Ishikawa (cell line): ENCODE measurements at regions not wholly inside any gene's neighbourhood (a gene's known extent, or its start where the extent isn't known, plus 50 kb on each side); places are given as distances from the start of the nearest gene placed in this dataset.

Experiments
- CEBPB ChIP-seq: IDR thresholded peaks from 2 replicates; pipeline ENCODE4 v1.6.1; 2012
- NFIC ChIP-seq: IDR thresholded peaks from 2 replicates; pipeline ENCODE4 v1.6.1; 2012
- RAD21 ChIP-seq: IDR thresholded peaks from 2 replicates; pipeline ENCODE4 v1.6.1; 2012; ENCODE audit warnings: low read depth
- TAF1 ChIP-seq: IDR thresholded peaks from 2 replicates; pipeline ENCODE4 v1.6.1; 2012; ENCODE audit warnings: low read depth, mild to moderate bottlenecking
- TCF12 ChIP-seq: IDR thresholded peaks from 2 replicates; pipeline ENCODE4 v1.6.1; 2012; ENCODE audit warnings: low read depth
- TEAD4 ChIP-seq: IDR thresholded peaks from 2 replicates; pipeline ENCODE4 v1.6.1; 2012
- USF1 ChIP-seq: IDR thresholded peaks from 2 replicates; pipeline ENCODE4 v1.6.1; 2012
- ZBTB7A ChIP-seq: IDR thresholded peaks from 2 replicates; pipeline ENCODE4 v1.6.1; 2012; ENCODE audit warnings: low read depth
- TF ChIP-seq, protein P1 (sequence below): IDR thresholded peaks from 2 replicates; pipeline ENCODE4 v1.6.1; 2012

- TF ChIP-seq NFIC (no peak), ZBTB7A (no peak), TCF12 (no peak), TAF1 (no peak), USF1 (no peak), TEAD4 (no peak), RAD21 (no peak), CEBPB (no peak)
- TF ChIP-seq, protein P1, sequence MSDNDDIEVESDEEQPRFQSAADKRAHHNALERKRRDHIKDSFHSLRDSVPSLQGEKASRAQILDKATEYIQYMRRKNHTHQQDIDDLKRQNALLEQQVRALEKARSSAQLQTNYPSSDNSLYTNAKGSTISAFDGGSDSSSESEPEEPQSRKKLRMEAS: no peak
These were observed 610.0 kb downstream of the TAF11L14 start for GRCh38 chr5:18244309-18244708.
